H1 (cell line): ENCODE measurements at regions not wholly inside any gene's neighbourhood (a gene's known extent, or its start where the extent isn't known, plus 50 kb on each side); places are given as distances from the start of the nearest gene placed in this dataset.

Source experiments
- CTCF ChIA-PET: fragments of 300-600 bp; sonication (Branson Sonifier 250); formaldehyde crosslinking; loops from one replicate; lab custom pipeline; 2021; ENCODE audit not compliant: partially characterized antibody; lab: Charles Lee
- POLR2A ChIA-PET: fragments of 300-600 bp; sonication (Branson Sonifier 250); formaldehyde crosslinking; loops from one replicate; lab custom pipeline; 2021; ENCODE audit warnings: inconsistent platforms; ENCODE audit not compliant: partially characterized antibody; lab: Charles Lee
- DNase-seq, 2 experiments: peaks; one replicate each; pipeline versions ENCODE4 v3.0.0 to v3.0.0-alpha.2; 2010 to 2022; ENCODE audit warnings: low spot score in 2 of 2, low read depth in 1 of 2, mixed read lengths in 1 of 2
- FAIRE-seq: peaks from 2 replicates; lab custom pipeline; 2011; peaks lifted over from hg19 to GRCh38; lab: Jason Lieb, UNC
- H2AFZ ChIP-seq: 2 replicates; pipeline ENCODE4 v1.8.1; 2012; ENCODE audit warnings: low read length, inconsistent platforms
- H2AK5ac ChIP-seq: 2 replicates; pipeline ENCODE4 v1.6.1; 2013; ENCODE audit warnings: low read depth, low read length
- H2BK120ac ChIP-seq: replicated peaks from 2 replicates; pipeline ENCODE3; 2013; ENCODE audit warnings: low read depth, low read length, inconsistent platforms
- H2BK12ac ChIP-seq: 2 replicates; pipeline ENCODE4 v1.6.1; 2013; ENCODE audit warnings: low read depth, low read length
- H2BK15ac ChIP-seq: 2 replicates; pipeline ENCODE4 v1.6.1; 2013; ENCODE audit warnings: low read length
- H2BK20ac ChIP-seq: 2 replicates; pipeline ENCODE4 v1.6.1; 2013; ENCODE audit warnings: low read length
- H2BK5ac ChIP-seq: 2 replicates; pipeline ENCODE4 v1.6.1; 2013; ENCODE audit warnings: low read depth, low read length
- H3K14ac ChIP-seq: 2 replicates; pipeline ENCODE4 v1.6.1; 2013; ENCODE audit warnings: inconsistent platforms; ENCODE audit not compliant: insufficient read length
- H3K18ac ChIP-seq: 2 replicates; pipeline ENCODE4 v1.6.1; 2013; ENCODE audit warnings: low read length; ENCODE audit errors: extremely low read depth
- H3K23ac ChIP-seq: 2 replicates; pipeline ENCODE4 v1.6.1; 2013; ENCODE audit warnings: inconsistent platforms; ENCODE audit not compliant: insufficient read length
- H3K23me2 ChIP-seq: 2 replicates; pipeline ENCODE4 v1.6.1; 2013; ENCODE audit warnings: low read depth, low read length
- H3K27ac ChIP-seq: 2 replicates; pipeline ENCODE4 v1.6.1; 2011; ENCODE audit warnings: low read depth, low read length, inconsistent platforms
- H3K27me3 ChIP-seq, 4 experiments: replicated peaks in 1 of 4; 1 replicate in 1 of 4; 2 replicates in 3 of 4; pipeline versions ENCODE4 v1.6.1 to v1.8.1; 2011 to 2013; ENCODE audit warnings: low read length in 3 of 4, mild to moderate bottlenecking in 3 of 4, inconsistent platforms in 2 of 4, mixed read lengths in 2 of 4, moderate library complexity in 1 of 4; ENCODE audit not compliant: control insufficient read depth in 3 of 4, insufficient read depth in 3 of 4; ENCODE audit errors: extremely low read depth in 1 of 4
- H3K36me3 ChIP-seq, 4 experiments: 2 replicates each; pipeline versions ENCODE4 v1.6.1 to v1.8.1; 2011 to 2013; ENCODE audit warnings: mild to moderate bottlenecking in 4 of 4, low read length in 3 of 4, moderate library complexity in 2 of 4, control low read depth in 1 of 4, inconsistent platforms in 1 of 4; ENCODE audit not compliant: insufficient read depth in 4 of 4, control insufficient read depth in 2 of 4
- H3K4ac ChIP-seq: replicated peaks from 2 replicates; pipeline ENCODE3; 2013; ENCODE audit warnings: low read length, low read depth, mixed read lengths, inconsistent platforms; ENCODE audit not compliant: insufficient read length
- H3K4me1 ChIP-seq, 4 experiments: replicated peaks in 1 of 4; 1 replicate in 1 of 4; 2 replicates in 3 of 4; pipeline versions ENCODE4 v1.6.1 to v1.8.1; 2011 to 2013; ENCODE audit warnings: low read length in 3 of 4, inconsistent platforms in 2 of 4, mixed read lengths in 1 of 4; ENCODE audit not compliant: insufficient read depth in 4 of 4, control insufficient read depth in 3 of 4
- H3K4me2 ChIP-seq, 2 experiments: 2 replicates each; pipeline versions ENCODE4 v1.6.1 to v1.8.1; 2011 to 2013; ENCODE audit warnings: low read depth in 2 of 2, low read length in 2 of 2, control low read depth in 1 of 2, inconsistent platforms in 1 of 2, mild to moderate bottlenecking in 1 of 2; ENCODE audit not compliant: insufficient read depth in 1 of 2
- H3K4me3 ChIP-seq, 4 experiments: fragments of 200-600, 300-600 bp in 1 of 4; sonication (generic), shearing (Covaris generic), sonication (Bioruptor Twin) in 1 of 4; 2 replicates each; pipeline versions ENCODE4 v1.5.1 to v1.8.1; 2011 to 2016; ENCODE audit warnings: low read length in 4 of 4, low read depth in 3 of 4, control low read depth in 2 of 4, inconsistent platforms in 2 of 4, mild to moderate bottlenecking in 2 of 4, mixed read lengths in 1 of 4, moderate library complexity in 1 of 4; ENCODE audit not compliant: insufficient read depth in 2 of 4; ENCODE audit errors: extremely low read depth in 1 of 4
- H3K56ac ChIP-seq: replicated peaks from 2 replicates; pipeline ENCODE3; 2013; ENCODE audit warnings: low read depth, mild to moderate bottlenecking, mixed read lengths, low read length, inconsistent platforms; ENCODE audit not compliant: insufficient read length
- H3K79me1 ChIP-seq: 2 replicates; pipeline ENCODE4 v1.6.1; 2013; ENCODE audit warnings: low read depth, low read length, control low read depth
- H3K79me2 ChIP-seq, 2 experiments: 2 replicates each; pipeline versions ENCODE4 v1.6.1 to v1.8.1; 2012 to 2013; ENCODE audit warnings: low read length in 2 of 2, mild to moderate bottlenecking in 2 of 2, inconsistent platforms in 1 of 2; ENCODE audit not compliant: insufficient read depth in 2 of 2, control insufficient read depth in 1 of 2
- H3K9ac ChIP-seq, 4 experiments: replicated peaks in 1 of 4; 1 replicate in 1 of 4; 2 replicates in 3 of 4; pipeline versions ENCODE4 v1.6.1 to v1.8.1; 2011 to 2013; ENCODE audit warnings: low read depth in 3 of 4, low read length in 3 of 4, control low read depth in 2 of 4, mild to moderate bottlenecking in 2 of 4, moderate library complexity in 2 of 4, inconsistent platforms in 1 of 4; ENCODE audit errors: extremely low read depth in 1 of 4
- H3K9me3 ChIP-seq, 2 experiments: 2 replicates each; pipeline versions ENCODE4 v1.6.1 to v1.8.1; 2012 to 2013; ENCODE audit warnings: mild to moderate bottlenecking in 2 of 2, moderate library complexity in 2 of 2, control low read depth in 1 of 2, inconsistent platforms in 1 of 2, low read depth in 1 of 2, low read length in 1 of 2, mixed read lengths in 1 of 2; ENCODE audit not compliant: insufficient read depth in 2 of 2
- H4K20me1 ChIP-seq, 2 experiments: replicated peaks in 1 of 2; 2 replicates each; pipeline versions ENCODE3 to v1.8.1; 2011 to 2013; ENCODE audit warnings: inconsistent platforms in 2 of 2, low read length in 2 of 2, mild to moderate bottlenecking in 1 of 2; ENCODE audit not compliant: insufficient read depth in 2 of 2, control insufficient read depth in 1 of 2
- H4K5ac ChIP-seq: 2 replicates; pipeline ENCODE4 v1.6.1; 2013; ENCODE audit warnings: low read length, low read depth, mixed read lengths, inconsistent platforms; ENCODE audit not compliant: insufficient read length
- H4K8ac ChIP-seq: 2 replicates; pipeline ENCODE4 v1.8.0; 2013; ENCODE audit warnings: mild to moderate bottlenecking, moderate library complexity, low read length, inconsistent platforms; ENCODE audit not compliant: insufficient read depth; ENCODE audit errors: extremely low read depth
- H4K91ac ChIP-seq: replicated peaks from 2 replicates; pipeline ENCODE3; 2013; ENCODE audit warnings: low read length, mixed read lengths, inconsistent platforms; ENCODE audit not compliant: insufficient read length
- EZH2 ChIP-seq: fragments of 200-600 bp; sonication (generic); IDR thresholded peaks from 2 replicates; pipeline ENCODE4 v1.7.1; 2012; ENCODE audit warnings: low read depth, mild to moderate bottlenecking, moderate library complexity, low read length, inconsistent platforms; ENCODE audit not compliant: severe bottlenecking
- HDAC2 ChIP-seq, 2 experiments: fragments of 300-600 bp in 1 of 2; sonication (generic) in 1 of 2; IDR thresholded peaks; 2 replicates each; pipeline ENCODE4 v1.6.1; 2011 to 2012; ENCODE audit warnings: low read depth in 2 of 2, low read length in 2 of 2, mild to moderate bottlenecking in 2 of 2, moderate library complexity in 2 of 2, borderline replicate concordance in 1 of 2, inconsistent platforms in 1 of 2
- NRF1 ChIP-seq: IDR thresholded peaks from 2 replicates; pipeline ENCODE4 v1.6.1; 2011; ENCODE audit warnings: mild to moderate bottlenecking, low read depth, low read length, improper control_type of control experiment
- PHF8 ChIP-seq: fragments of 200-600 bp; sonication (generic); conservative IDR thresholded peaks from 2 replicates; pipeline ENCODE4 v1.7.1; 2012; ENCODE audit warnings: low read depth, mild to moderate bottlenecking, inconsistent platforms, low read length, moderate library complexity
- POLR2AphosphoS5 ChIP-seq: IDR thresholded peaks from 2 replicates; pipeline ENCODE4 v1.6.1; 2011; ENCODE audit warnings: low read depth, low read length
- RXRA ChIP-seq: IDR thresholded peaks from 2 replicates; pipeline ENCODE4 v1.6.1; 2011; ENCODE audit warnings: low read depth, mild to moderate bottlenecking, low read length, moderate library complexity; ENCODE audit not compliant: insufficient read depth
- SIRT6 ChIP-seq: IDR thresholded peaks from one replicate; pipeline ENCODE4 v1.7.1; 2012; ENCODE audit warnings: low read length, inconsistent platforms
- SIX5 ChIP-seq: IDR thresholded peaks from 2 replicates; pipeline ENCODE4 v1.6.1; 2011; ENCODE audit warnings: mild to moderate bottlenecking, low read depth, low read length
- SP4 ChIP-seq: IDR thresholded peaks from 2 replicates; pipeline ENCODE4 v1.6.1; 2012; ENCODE audit warnings: low read length, inconsistent platforms
- SRF ChIP-seq: IDR thresholded peaks from 2 replicates; pipeline ENCODE4 v1.6.1; 2011; ENCODE audit warnings: mild to moderate bottlenecking, low read depth, low read length, moderate library complexity
- WGBS, 2 experiments: shearing (Covaris generic) in 1 of 2; methylation state at CpG; one replicate each; pipeline versions ENCODE4 v1.1.6 to v1.1.7; 2013 to 2015; ENCODE audit warnings: low lambda C conversion rate in 2 of 2, mixed read lengths in 2 of 2, inconsistent platforms in 1 of 2, low coverage in 1 of 2, missing lambda C conversion rate in 1 of 2; ENCODE audit not compliant: insufficient replicate concordance in 2 of 2, insufficient coverage in 1 of 2, insufficient read length in 1 of 2; ENCODE audit errors: extremely low coverage in 1 of 2, missing lambda C conversion rate in 1 of 2; 5-methylcytosine and 5-hydroxymethylcytosine counted together
- TF ChIP-seq, protein P1 (sequence below): IDR thresholded peaks from 2 replicates; pipeline ENCODE4 v1.6.1; 2011; ENCODE audit warnings: low read length, improper control_type of control experiment

- Histone ChIP-seq H3K18ac (no peak overlapping the region), H2BK12ac (no peak overlapping the region), H2BK120ac (no peak overlapping the region), H4K20me1 (no peaks in the 10 kb centered on the region), H3K14ac (no peak overlapping the region), H3K27me3 (no peaks in the 10 kb centered on the region), H3K23me2 (peaks cover 2% of the 10 kb centered on the region; the same call in 1 of the 2 replicates), H3K4ac (no peak overlapping the region), H3K4me3 (no peak overlapping the region), H4K8ac (no peak overlapping the region), H2BK20ac (no peak overlapping the region), H3K79me2 (no peaks in the 10 kb centered on the region), H3K27ac (no peak overlapping the region), H3K4me1 (no peaks in the 10 kb centered on the region), H4K5ac (no peak overlapping the region), H3K23ac (no peak overlapping the region), H3K56ac (no peak overlapping the region), H3K4me2 (no peak overlapping the region), H2BK5ac (no peak overlapping the region), H2AK5ac (no peak overlapping the region), H4K91ac (no peak overlapping the region), H3K9ac (no peak overlapping the region), H3K36me3 (no peaks in the 10 kb centered on the region), H2AFZ (no peak overlapping the region; the same call in 1 of the 2 replicates), H2BK15ac (no peak overlapping the region), H3K79me1 (no peaks in the 10 kb centered on the region), H3K9me3 (no peaks in the 10 kb centered on the region)
- WGBS, 2 experiments, result 95% methylated on average over 6 of the region's 6 CpGs; no CpG with 5 or more reads in 1 of the 2 experiments
- no peak for FAIRE-seq
- DNase-seq, result no peak
- ChIA-PET CTCF (interaction anchor here (0.7 kb wide), 3 partner anchors 8 to 123 kb away, joined by 3 to 4 read pairs (median 3); no protein-coding TSS in a partner anchor), POLR2A (interaction anchor here (0.6 kb wide), 1 partner anchor 32 kb away, joined by 3 read pairs; no protein-coding TSS in a partner anchor)
- TF ChIP-seq SP4 (no peak), HDAC2 (IDR thresholded peaks at IDR 0.05; ENCODE audit: borderline replicate concordance in 1 of 2, low read depth in 2 of 2, low read length in 2 of 2) (no peak), SIRT6 (no peak), NRF1 (no peak), RXRA (no peak), SIX5 (no peak), POLR2AphosphoS5 (no peak), SRF (no peak), PHF8 (no peak), EZH2 (no peak)
- TF ChIP-seq, protein P1, sequence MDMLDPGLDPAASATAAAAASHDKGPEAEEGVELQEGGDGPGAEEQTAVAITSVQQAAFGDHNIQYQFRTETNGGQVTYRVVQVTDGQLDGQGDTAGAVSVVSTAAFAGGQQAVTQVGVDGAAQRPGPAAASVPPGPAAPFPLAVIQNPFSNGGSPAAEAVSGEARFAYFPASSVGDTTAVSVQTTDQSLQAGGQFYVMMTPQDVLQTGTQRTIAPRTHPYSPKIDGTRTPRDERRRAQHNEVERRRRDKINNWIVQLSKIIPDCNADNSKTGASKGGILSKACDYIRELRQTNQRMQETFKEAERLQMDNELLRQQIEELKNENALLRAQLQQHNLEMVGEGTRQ, result no peak
These were observed 261.4 kb downstream of the MTERF1 start for GRCh38 chr7:91618776-91619765.
